Central memory CD8-positive, alpha-beta T cell (primary cell): ENCODE measurements at regions not wholly inside any gene's neighbourhood (a gene's known extent, or its start where the extent isn't known, plus 50 kb on each side); places are given as distances from the start of the nearest gene placed in this dataset.

Experiments used
- ATAC-seq: fragments of 150-1000 bp; cut with Tn5 transposase; replicated peaks from 2 replicates; pipeline ENCODE4 v1.10.0; 2022; ENCODE audit warnings: mild to moderate bottlenecking, moderate FRiP score, moderate number of reproducible peaks; ENCODE audit not compliant: poor library complexity, severe bottlenecking; ENCODE audit errors: extremely low read depth
- DNase-seq, 2 donors: peaks; one replicate each; pipeline ENCODE4 v3.0.0; 2021; ENCODE audit warnings: low spot score in 2 of 2
- H3K27ac Mint-ChIP-seq: one replicate; pipeline ENCODE4 v1.8.0; 2022; ENCODE audit warnings: low read depth, mild to moderate bottlenecking, moderate library complexity, mixed read lengths
- H3K27me3 Mint-ChIP-seq: one replicate; pipeline ENCODE4 v1.8.0; 2022; ENCODE audit warnings: mixed read lengths
- H3K36me3 Mint-ChIP-seq: one replicate; pipeline ENCODE4 v1.8.0; 2022; ENCODE audit warnings: mild to moderate bottlenecking, moderate library complexity, mixed read lengths; ENCODE audit not compliant: insufficient read depth
- H3K4me1 Mint-ChIP-seq: one replicate; pipeline ENCODE4 v1.8.0; 2022; ENCODE audit warnings: mixed read lengths
- H3K4me3 Mint-ChIP-seq: one replicate; pipeline ENCODE4 v1.8.0; 2022; ENCODE audit warnings: mild to moderate bottlenecking, moderate library complexity, mixed read lengths
- H3K9me3 Mint-ChIP-seq: one replicate; pipeline ENCODE4 v1.8.0; 2022; ENCODE audit warnings: mixed read lengths

DNA sequence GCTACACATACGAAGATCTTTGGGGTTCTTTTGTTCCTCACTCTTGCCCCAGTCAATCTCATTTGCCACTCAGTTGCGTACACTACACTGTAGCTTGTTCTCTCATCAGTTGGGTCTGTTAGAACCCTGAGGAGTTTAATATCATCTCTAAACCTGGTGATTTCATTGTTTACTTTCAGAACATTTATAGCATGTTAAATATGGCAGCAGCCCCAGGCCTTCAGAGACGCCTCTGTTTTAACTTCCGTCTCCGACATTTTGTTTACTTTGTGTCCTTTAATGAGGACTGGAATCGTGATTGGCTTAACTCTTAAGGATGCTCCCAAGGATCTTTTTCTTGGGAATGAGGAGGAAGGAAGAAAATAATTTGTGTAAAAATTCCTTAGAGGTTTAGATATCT, 510.1 kb downstream of the NR2F1-AS1 start:
- Mint-ChIP-seq H3K4me1 (no peaks in the 10 kb centered on the region), H3K27me3 (no peaks in the 10 kb centered on the region), H3K36me3 (no peaks in the 10 kb centered on the region), H3K9me3 (peaks cover 12% of the 10 kb centered on the region), H3K4me3 (no peak overlapping the region), H3K27ac (no peak overlapping the region)
- ATAC-seq (no peak), DNase-seq (no peak)

DNA sequence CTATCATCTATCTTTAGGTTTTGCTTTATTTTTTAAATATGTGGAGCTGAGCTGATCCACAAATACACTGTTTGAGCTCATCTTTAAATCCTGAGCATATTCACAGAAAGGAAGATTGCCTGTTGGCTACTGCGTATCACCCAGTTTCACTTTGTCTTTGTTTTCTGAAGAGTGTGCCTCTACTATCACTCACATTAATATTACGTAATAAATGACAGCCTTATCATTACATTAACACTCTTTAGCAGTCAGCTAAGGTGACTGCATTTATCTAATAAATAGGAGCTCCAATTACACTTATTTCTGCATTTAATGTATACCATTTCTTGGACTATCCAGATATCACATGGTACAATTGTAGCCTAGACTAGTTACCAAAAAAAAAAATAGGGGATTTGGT, 511.7 kb downstream of the NR2F1-AS1 start:
- no peak overlapping the region for H3K4me3 Mint-ChIP-seq
- no peaks in the 10 kb centered on the region for H3K36me3 Mint-ChIP-seq
- DNase-seq (no peak), ATAC-seq (no peak)
- peaks cover 16% of the 10 kb centered on the region for H3K9me3 Mint-ChIP-seq
- no peaks in the 10 kb centered on the region for H3K27me3 Mint-ChIP-seq
- H3K27ac Mint-ChIP-seq: no peak overlapping the region
- no peaks in the 10 kb centered on the region for H3K4me1 Mint-ChIP-seq

DNA sequence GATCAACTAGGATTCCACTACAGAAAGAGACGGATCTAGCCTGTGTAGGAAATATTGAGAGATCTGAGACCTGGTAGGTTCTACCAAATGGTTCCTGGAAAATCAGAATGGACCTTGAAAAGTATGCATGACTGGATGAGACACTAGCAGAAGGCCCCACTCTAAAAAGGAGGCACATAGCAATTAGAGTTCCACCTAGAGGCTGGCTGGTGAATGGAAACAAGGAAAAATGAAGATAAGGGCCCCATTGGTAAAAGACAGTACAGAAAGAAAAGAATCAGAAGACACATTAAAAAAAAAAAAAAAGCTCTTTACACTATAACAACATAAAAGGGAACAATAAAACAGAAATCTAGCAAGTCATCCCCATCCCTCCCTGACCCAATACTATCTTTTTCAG, 518.5 kb downstream of the NR2F1-AS1 start:
- no peak for DNase-seq
- H3K4me3 Mint-ChIP-seq: no peak overlapping the region
- no peaks in the 10 kb centered on the region for H3K36me3 Mint-ChIP-seq
- H3K27ac Mint-ChIP-seq: no peak overlapping the region
- peaks cover 17% of the 10 kb centered on the region for H3K9me3 Mint-ChIP-seq
- no peaks in the 10 kb centered on the region for H3K27me3 Mint-ChIP-seq
- no peak for ATAC-seq
- H3K4me1 Mint-ChIP-seq: no peaks in the 10 kb centered on the region

DNA sequence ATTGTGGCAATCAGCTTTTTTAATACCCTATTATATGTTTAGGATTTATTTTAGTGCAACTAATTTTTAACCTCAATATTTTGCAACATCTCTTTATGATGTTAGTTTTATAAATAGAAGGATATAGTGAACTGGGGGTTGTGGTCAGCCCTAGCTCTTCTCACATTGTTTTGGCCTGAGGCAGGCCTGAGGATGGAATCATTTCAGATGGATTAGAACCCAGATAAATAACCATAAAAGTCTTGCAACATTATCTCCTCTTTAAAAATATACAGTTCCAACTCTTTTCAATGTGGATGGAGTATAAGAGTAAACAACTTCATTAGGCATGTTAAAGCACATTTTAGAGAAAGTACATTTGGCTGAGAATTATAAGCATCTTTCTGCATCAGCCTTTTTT, 522.7 kb downstream of the NR2F1-AS1 start:
- H3K36me3 Mint-ChIP-seq: no peaks in the 10 kb centered on the region
- H3K27ac Mint-ChIP-seq: no peak overlapping the region
- H3K9me3 Mint-ChIP-seq: peaks cover 26% of the 10 kb centered on the region
- DNase-seq (no peak), ATAC-seq (no peak)
- no peak overlapping the region for H3K4me3 Mint-ChIP-seq
- no peaks in the 10 kb centered on the region for H3K27me3 Mint-ChIP-seq
- H3K4me1 Mint-ChIP-seq: no peaks in the 10 kb centered on the region

DNA sequence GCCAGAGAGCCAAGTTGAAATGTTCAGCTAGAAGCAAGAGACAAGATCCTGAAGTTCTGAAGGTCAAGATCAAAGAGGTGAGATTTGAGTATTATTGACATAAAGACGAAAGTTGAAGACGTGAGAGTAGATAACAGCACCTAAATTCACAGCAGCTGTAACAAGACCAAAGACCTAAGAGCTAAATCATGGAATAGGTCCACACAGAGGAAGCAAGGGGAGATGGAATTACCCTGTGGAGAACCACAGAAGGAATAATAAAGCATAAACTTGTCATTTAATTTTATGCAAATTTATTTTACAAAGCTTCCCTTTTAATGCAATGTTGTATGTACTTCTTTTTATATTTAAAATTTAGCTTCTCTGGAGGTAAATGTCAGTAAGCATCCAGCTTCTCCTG, 523.7 kb downstream of the NR2F1-AS1 start:
- Mint-ChIP-seq H3K4me1 (no peaks in the 10 kb centered on the region), H3K27me3 (no peaks in the 10 kb centered on the region), H3K27ac (no peak overlapping the region), H3K4me3 (no peak overlapping the region), H3K36me3 (no peaks in the 10 kb centered on the region), H3K9me3 (peaks cover 22% of the 10 kb centered on the region)
- no peak for ATAC-seq
- DNase-seq: no peak

GRCh38 chr5:93055971-93056370, 525.0 kb downstream of the NR2F1-AS1 start:
- H3K27ac Mint-ChIP-seq: no peak overlapping the region
- no peaks in the 10 kb centered on the region for H3K4me1 Mint-ChIP-seq
- ATAC-seq (no peak), DNase-seq (no peak)
- no peaks in the 10 kb centered on the region for H3K36me3 Mint-ChIP-seq
- H3K4me3 Mint-ChIP-seq: no peak overlapping the region
- H3K9me3 Mint-ChIP-seq: peaks cover 20% of the 10 kb centered on the region
- H3K27me3 Mint-ChIP-seq: no peaks in the 10 kb centered on the region

DNA sequence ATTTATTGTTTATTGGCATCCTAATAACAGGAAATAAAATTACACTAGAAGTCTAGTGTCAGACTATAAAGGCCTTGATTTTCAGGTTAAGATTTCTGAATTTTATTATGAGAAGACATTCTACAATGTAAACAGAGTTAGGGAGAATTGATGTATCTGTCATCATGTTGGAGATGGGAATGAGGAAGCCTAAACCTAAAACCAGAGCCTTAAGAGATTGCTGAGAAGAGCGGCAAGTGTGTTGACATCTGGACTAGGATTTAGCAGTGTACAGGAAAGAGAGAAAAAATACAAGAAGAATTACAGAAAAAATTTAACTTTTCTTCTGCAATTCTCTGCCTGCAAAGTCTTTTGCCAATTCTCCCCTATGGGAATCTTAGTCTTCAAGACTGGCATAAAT, 525.5 kb downstream of the NR2F1-AS1 start:
- no peaks in the 10 kb centered on the region for H3K36me3 Mint-ChIP-seq
- ATAC-seq (no peak), DNase-seq (no peak)
- H3K27me3 Mint-ChIP-seq: no peaks in the 10 kb centered on the region
- H3K4me3 Mint-ChIP-seq: no peak overlapping the region
- H3K4me1 Mint-ChIP-seq: no peaks in the 10 kb centered on the region
- peaks cover 20% of the 10 kb centered on the region for H3K9me3 Mint-ChIP-seq
- no peak overlapping the region for H3K27ac Mint-ChIP-seq

- Mint-ChIP-seq H3K36me3 (no peaks in the 10 kb centered on the region), H3K9me3 (peaks cover 18% of the 10 kb centered on the region), H3K4me1 (no peaks in the 10 kb centered on the region), H3K27ac (no peak overlapping the region), H3K4me3 (no peak overlapping the region), H3K27me3 (no peaks in the 10 kb centered on the region)
- DNase-seq (no peak), ATAC-seq (no peak)
Observed at GRCh38 chr5:93054424-93055163, 526.4 kb downstream of the NR2F1-AS1 start.

GRCh38 chr5:93053825-93054224, 527.2 kb downstream of the NR2F1-AS1 start:
- no peak for DNase-seq
- no peak overlapping the region for H3K27ac Mint-ChIP-seq
- H3K4me3 Mint-ChIP-seq: no peak overlapping the region
- H3K36me3 Mint-ChIP-seq: no peaks in the 10 kb centered on the region
- H3K4me1 Mint-ChIP-seq: no peaks in the 10 kb centered on the region
- no peak for ATAC-seq
- peaks cover 15% of the 10 kb centered on the region for H3K9me3 Mint-ChIP-seq
- H3K27me3 Mint-ChIP-seq: no peaks in the 10 kb centered on the region

DNA sequence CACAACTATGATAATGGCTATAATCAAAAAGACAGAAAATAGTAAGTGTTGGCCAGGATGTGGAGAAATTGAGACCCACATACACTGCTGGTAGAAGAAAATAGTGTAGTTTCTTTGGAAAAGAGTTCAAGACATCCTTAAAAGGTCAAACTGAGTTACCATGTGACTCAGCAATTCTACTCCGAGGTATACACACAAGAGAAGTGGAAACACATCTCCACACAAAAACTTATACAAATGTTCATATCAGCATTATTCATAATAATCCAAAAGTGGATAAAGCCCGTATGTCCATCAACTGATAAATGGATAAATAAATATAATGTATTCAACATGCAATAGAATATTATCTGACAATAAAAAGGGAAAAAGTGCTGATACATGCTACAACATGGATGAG, 532.2 kb downstream of the NR2F1-AS1 start:
- Mint-ChIP-seq H3K27me3 (no peaks in the 10 kb centered on the region), H3K4me1 (no peaks in the 10 kb centered on the region), H3K9me3 (no peaks in the 10 kb centered on the region), H3K4me3 (no peak overlapping the region), H3K36me3 (no peaks in the 10 kb centered on the region), H3K27ac (no peak overlapping the region)
- DNase-seq (no peak), ATAC-seq (no peak)

DNA sequence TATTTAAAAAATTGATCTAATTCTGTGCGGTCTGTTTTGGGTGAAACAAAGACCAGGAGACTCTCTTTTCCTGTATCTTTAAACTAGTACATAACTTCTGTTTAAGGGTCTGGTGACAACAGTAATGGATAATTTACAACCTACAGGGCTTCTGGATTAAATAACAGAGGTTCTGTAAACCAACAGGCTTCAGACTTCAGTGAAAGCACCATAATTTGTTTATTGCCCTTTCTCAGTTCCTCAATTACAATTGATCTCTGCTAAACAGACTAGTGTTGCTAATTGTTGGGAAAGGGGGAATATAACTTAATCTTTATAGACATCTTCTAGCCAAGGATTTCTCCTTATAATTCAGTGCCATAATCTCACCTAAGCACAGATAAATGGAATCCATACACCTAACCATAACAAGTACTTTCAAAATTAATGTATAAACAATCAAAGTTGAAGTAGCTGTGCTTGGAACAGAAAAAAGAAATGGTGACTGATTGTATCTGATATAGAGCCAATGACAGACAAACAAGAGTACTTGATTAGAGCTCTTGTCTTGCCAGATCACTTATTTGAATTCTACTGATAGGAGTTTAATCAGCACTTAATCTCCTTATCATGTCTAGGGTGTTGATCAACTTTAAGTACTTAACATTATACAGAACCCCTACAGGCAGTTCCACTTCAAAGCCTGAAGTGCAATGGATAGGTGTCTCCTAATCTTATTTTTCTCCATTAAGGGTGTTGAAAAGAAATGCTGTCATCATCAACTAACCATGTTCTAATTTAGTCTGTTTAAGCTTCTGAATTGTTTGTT, 536.0 kb downstream of the NR2F1-AS1 start:
- H3K36me3 Mint-ChIP-seq: no peaks in the 10 kb centered on the region
- H3K4me3 Mint-ChIP-seq: no peak overlapping the region
- H3K4me1 Mint-ChIP-seq: no peaks in the 10 kb centered on the region
- no peaks in the 10 kb centered on the region for H3K9me3 Mint-ChIP-seq
- no peaks in the 10 kb centered on the region for H3K27me3 Mint-ChIP-seq
- ATAC-seq (no peak), DNase-seq (no peak)
- H3K27ac Mint-ChIP-seq: no peak overlapping the region

DNA sequence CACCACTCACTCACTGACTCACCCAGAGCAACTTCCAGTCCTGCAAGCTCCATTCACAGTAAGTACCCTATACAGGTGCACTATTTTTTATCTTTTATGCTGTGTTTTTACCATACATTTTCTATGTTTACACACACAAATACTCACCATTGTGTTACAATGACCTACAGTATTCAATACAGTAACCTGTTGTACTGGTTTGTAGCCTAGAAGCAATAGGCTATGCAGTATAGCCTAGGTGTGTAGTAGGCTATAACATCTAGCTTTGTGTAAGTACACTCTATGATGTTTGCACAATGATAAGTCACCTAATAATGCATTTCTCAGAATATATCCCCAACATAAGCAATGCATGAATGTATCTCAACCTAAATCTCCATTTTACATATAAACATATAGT, 541.1 kb downstream of the NR2F1-AS1 start:
- DNase-seq (no peak), ATAC-seq (no peak)
- Mint-ChIP-seq H3K27me3 (no peaks in the 10 kb centered on the region), H3K36me3 (no peaks in the 10 kb centered on the region), H3K4me3 (no peak overlapping the region), H3K27ac (no peak overlapping the region), H3K9me3 (no peaks in the 10 kb centered on the region), H3K4me1 (no peaks in the 10 kb centered on the region)
